GM23338 (cell line): ENCODE measurements at regions not wholly inside any gene's neighbourhood (a gene's known extent, or its start where the extent isn't known, plus 50 kb on each side); places are given as distances from the start of the nearest gene placed in this dataset.

ENCODE experiments used
- ATAC-seq: fragments of 200-7000 bp; cut with Tn5 transposase; 3 replicates; pipeline ENCODE4 v1.9.1; 2020
- DNase-seq: peaks from one replicate; pipeline ENCODE4 v3.0.0-alpha.2; 2015; ENCODE audit warnings: low spot score
- H2AFZ ChIP-seq: fragments of 200-600 bp; sonication (generic); 2 replicates; pipeline ENCODE4 v1.8.0; 2016; ENCODE audit warnings: antibody characterized with exemption, mild to moderate bottlenecking, moderate library complexity
- H3F3A ChIP-seq: fragments of 200-600 bp; sonication (generic); replicated peaks from 2 replicates; pipeline ENCODE4 v1.8.0; 2017; ENCODE audit warnings: antibody characterized with exemption, mixed run types, low read depth
- H3K27ac ChIP-seq: fragments of 200-600 bp; sonication (generic); 2 replicates; pipeline ENCODE4 v1.6.1; 2016; ENCODE audit warnings: low read depth
- H3K27me3 ChIP-seq: fragments of 200-600 bp; sonication (generic); 2 replicates; pipeline ENCODE4 v1.8.0; 2016; ENCODE audit warnings: mild to moderate bottlenecking, mixed run types, moderate library complexity; ENCODE audit not compliant: insufficient read depth
- H3K36me3 ChIP-seq: fragments of 200-600 bp; sonication (generic); 2 replicates; pipeline ENCODE4 v1.8.0; 2016; ENCODE audit warnings: mild to moderate bottlenecking; ENCODE audit not compliant: insufficient read depth
- H3K4me1 ChIP-seq: fragments of 200-600 bp; sonication (generic); 2 replicates; pipeline ENCODE4 v1.8.0; 2016; ENCODE audit warnings: mild to moderate bottlenecking, moderate library complexity; ENCODE audit not compliant: insufficient read depth
- H3K4me2 ChIP-seq: fragments of 200-600 bp; sonication (generic); 2 replicates; pipeline ENCODE4 v1.7.1; 2017; ENCODE audit warnings: mixed run types
- H3K4me3 ChIP-seq: fragments of 200-600 bp; sonication (generic); 2 replicates; pipeline ENCODE4 v1.6.1; 2016; ENCODE audit warnings: mixed run types
- H3K79me2 ChIP-seq: fragments of 200-600 bp; sonication (generic); replicated peaks from 2 replicates; pipeline ENCODE4 v1.8.0; 2017; ENCODE audit warnings: mild to moderate bottlenecking; ENCODE audit not compliant: insufficient read depth
- H3K9me2 ChIP-seq: fragments of 200-600 bp; sonication (generic); 2 replicates; pipeline ENCODE4 v1.8.0; 2017; ENCODE audit not compliant: insufficient read depth
- H4K20me1 ChIP-seq: fragments of 200-600 bp; sonication (generic); replicated peaks from 2 replicates; pipeline ENCODE4 v1.8.0; 2017; ENCODE audit warnings: mild to moderate bottlenecking; ENCODE audit not compliant: insufficient read depth
- H3K27ac Mint-ChIP-seq: 2 replicates; pipeline ENCODE4 v1.8.0; 2020; ENCODE audit warnings: inconsistent platforms, mild to moderate bottlenecking, moderate library complexity, mixed read lengths
- H3K27me3 Mint-ChIP-seq: 3 replicates; pipeline ENCODE4 v1.8.0; 2022; ENCODE audit warnings: low read depth, mild to moderate bottlenecking, moderate library complexity, mixed read lengths, inconsistent platforms; ENCODE audit not compliant: insufficient read depth, poor library complexity
- H3K36me3 Mint-ChIP-seq: 3 replicates; pipeline ENCODE4 v1.8.0; 2021; ENCODE audit warnings: low read depth, mild to moderate bottlenecking, inconsistent platforms, moderate library complexity, mixed read lengths
- H3K4me1 Mint-ChIP-seq: 3 replicates; pipeline ENCODE4 v1.8.0; 2020; ENCODE audit warnings: mild to moderate bottlenecking, inconsistent platforms, mixed read lengths
- H3K4me3 Mint-ChIP-seq: 3 replicates; pipeline ENCODE4 v1.8.0; 2021; ENCODE audit warnings: moderate library complexity, mild to moderate bottlenecking, inconsistent platforms, mixed read lengths
- H3K9me3 Mint-ChIP-seq: 3 replicates; pipeline ENCODE4 v1.8.0; 2020; ENCODE audit warnings: moderate library complexity, mild to moderate bottlenecking, inconsistent platforms, mixed read lengths
- CREB1 ChIP-seq: fragments of 250-450 bp; sonication (Bioruptor Pico); IDR thresholded peaks from 2 replicates; pipeline ENCODE4 v1.5.0; 2020; ENCODE audit warnings: low read depth, mild to moderate bottlenecking, moderate library complexity
- CTCF ChIP-seq, 2 experiments: fragments of 200-600 bp in 1 of 2; sonication (generic) in 1 of 2; conservative IDR thresholded peaks; 2 replicates each; pipeline versions ENCODE4 v1.5.1 to v1.6.1; 2016 to 2017; ENCODE audit warnings: antibody characterized with exemption in 2 of 2, low read depth in 2 of 2, mild to moderate bottlenecking in 2 of 2, moderate library complexity in 1 of 2
- ETS1 ChIP-seq: IDR thresholded peaks from 2 replicates; pipeline ENCODE4 v1.6.1; 2016; ENCODE audit warnings: antibody characterized with exemption
- EZH2 ChIP-seq: fragments of 200-600 bp; sonication (generic); IDR thresholded peaks from one replicate; pipeline ENCODE4 v1.8.0; 2017; ENCODE audit warnings: antibody characterized with exemption, mild to moderate bottlenecking, low read depth; ENCODE audit not compliant: unreplicated experiment
- EZH2phosphoT487 ChIP-seq: fragments of 200-600 bp; sonication (generic); IDR thresholded peaks from one replicate; pipeline ENCODE4 v1.8.1; 2018; ENCODE audit warnings: antibody characterized with exemption; ENCODE audit not compliant: unreplicated experiment
- JUNB ChIP-seq: IDR thresholded peaks from one replicate; pipeline ENCODE4 v1.6.1; 2016; ENCODE audit warnings: antibody characterized with exemption; ENCODE audit not compliant: unreplicated experiment
- NANOG ChIP-seq: IDR thresholded peaks from 2 replicates; pipeline ENCODE4 v1.6.1; 2016; ENCODE audit warnings: antibody characterized with exemption, borderline replicate concordance
- POLR2AphosphoS5 ChIP-seq: IDR thresholded peaks from 2 replicates; pipeline ENCODE4 v1.6.1; 2016; ENCODE audit warnings: antibody characterized with exemption, low read depth
- REST ChIP-seq: IDR thresholded peaks from one replicate; pipeline ENCODE4 v1.6.1; 2018; ENCODE audit warnings: antibody characterized with exemption; ENCODE audit not compliant: unreplicated experiment
- STAT1 ChIP-seq: IDR thresholded peaks from one replicate; pipeline ENCODE4 v1.6.1; 2016; ENCODE audit warnings: antibody characterized with exemption; ENCODE audit not compliant: unreplicated experiment
- ZNF114 ChIP-seq: fragments of 250-450 bp; sonication (Bioruptor Pico); IDR thresholded peaks from 2 replicates; pipeline ENCODE4 v1.5.0; 2020; ENCODE audit warnings: mild to moderate bottlenecking, moderate library complexity
- ZNF331 ChIP-seq: fragments of 250-450 bp; sonication (Bioruptor Pico); IDR thresholded peaks from 2 replicates; pipeline ENCODE4 v1.5.0; 2020; ENCODE audit warnings: low read depth, mild to moderate bottlenecking, moderate library complexity
- ZNF462 ChIP-seq: fragments of 250-450 bp; sonication (Bioruptor Pico); IDR thresholded peaks from 2 replicates; pipeline ENCODE4 v1.5.0; 2020; ENCODE audit warnings: mild to moderate bottlenecking, moderate library complexity

- H3K4me1 Mint-ChIP-seq, result peaks cover 4% of the 10 kb centered on the region; the same call in 2 of the 3 replicates
- H2AFZ ChIP-seq, result no peak overlapping the region
- H3K9me3 Mint-ChIP-seq, result peaks cover 19% of the 10 kb centered on the region
- H3K27me3 Mint-ChIP-seq, result peaks cover 10% of the 10 kb centered on the region
- H3K4me3 Mint-ChIP-seq, result no peak overlapping the region
- no peak overlapping the region for H3K4me2 ChIP-seq
- no peaks in the 10 kb centered on the region for H4K20me1 ChIP-seq
- H3K9me2 ChIP-seq, result no peaks in the 10 kb centered on the region
- no peaks in the 10 kb centered on the region for H3F3A ChIP-seq
- H3K36me3 ChIP-seq, result no peaks in the 10 kb centered on the region; the same call in 1 of the 2 replicates
- H3K4me3 ChIP-seq, result no peak overlapping the region
- H3K36me3 Mint-ChIP-seq, result peaks cover 3% of the 10 kb centered on the region; the same call in 2 of the 3 replicates
- no peaks in the 10 kb centered on the region for H3K27me3 ChIP-seq
- H3K27ac Mint-ChIP-seq, result no peak overlapping the region
- DNase-seq (no peak), ATAC-seq (no peak)
- H3K27ac ChIP-seq, result no peak overlapping the region
- H3K4me1 ChIP-seq, result no peaks in the 10 kb centered on the region
- no peak for TF ChIP-seq CREB1 (CRISPR knock-in tag)
- no peak for TF ChIP-seq ZNF114
- TF ChIP-seq EZH2, result no peak
- TF ChIP-seq ZNF331, result no peak
- TF ChIP-seq EZH2phosphoT487, result no peak
- no peak for TF ChIP-seq POLR2AphosphoS5
- no peak for TF ChIP-seq JUNB
- no peak for TF ChIP-seq ZNF462 (CRISPR knock-in tag)
- TF ChIP-seq REST, result no peak
- no peak for TF ChIP-seq STAT1
- no peak for TF ChIP-seq ETS1
- no peak for TF ChIP-seq CTCF (conservative IDR thresholded peaks at IDR 0.05; ENCODE audit: low read depth in 2 of 2)
- TF ChIP-seq NANOG, result no peak
- H3K79me2 ChIP-seq, result no peaks in the 10 kb centered on the region
These were observed 118.4 kb downstream of the CPZ start for GRCh38 chr4:8710946-8711345.
